WTC11 (cell line): ENCODE measurements at regions not wholly inside any gene's neighbourhood (a gene's known extent, or its start where the extent isn't known, plus 50 kb on each side); places are given as distances from the start of the nearest gene placed in this dataset.

Experiments
- TF ChIP-seq, protein P1 (sequence below): sonication (generic); formaldehyde crosslinking; IDR thresholded peaks from 2 replicates; pipeline ENCODE4 v1.8.0; 2022; ENCODE audit warnings: missing genetic modification reagents
- TF ChIP-seq, protein P2 (sequence below): sonication (generic); formaldehyde crosslinking; IDR thresholded peaks from 2 replicates; pipeline ENCODE4 v1.8.1; 2022; ENCODE audit warnings: low read depth, missing genetic modification reagents, borderline replicate concordance

DNA sequence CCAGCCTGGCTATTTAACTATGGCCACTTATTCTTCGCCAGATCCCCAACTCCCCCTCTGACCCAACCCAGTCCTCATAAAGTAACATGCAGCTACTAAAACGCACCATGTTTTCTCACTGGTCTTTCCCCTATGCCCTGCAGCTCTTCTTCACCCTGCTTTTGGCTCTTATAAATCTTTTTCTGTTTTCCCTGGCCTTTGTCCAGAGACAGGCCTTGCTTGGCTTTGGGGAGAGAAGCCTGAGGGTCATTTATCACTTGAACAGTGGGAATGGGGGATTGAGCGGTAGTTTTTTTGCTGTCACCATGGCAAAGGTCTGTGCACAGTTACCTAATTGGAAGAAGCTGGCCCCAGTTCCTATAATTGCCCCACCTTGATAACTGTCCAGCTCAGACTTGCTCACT lies 202.9 kb upstream of the NT5C1B start:
- TF ChIP-seq, protein P1, sequence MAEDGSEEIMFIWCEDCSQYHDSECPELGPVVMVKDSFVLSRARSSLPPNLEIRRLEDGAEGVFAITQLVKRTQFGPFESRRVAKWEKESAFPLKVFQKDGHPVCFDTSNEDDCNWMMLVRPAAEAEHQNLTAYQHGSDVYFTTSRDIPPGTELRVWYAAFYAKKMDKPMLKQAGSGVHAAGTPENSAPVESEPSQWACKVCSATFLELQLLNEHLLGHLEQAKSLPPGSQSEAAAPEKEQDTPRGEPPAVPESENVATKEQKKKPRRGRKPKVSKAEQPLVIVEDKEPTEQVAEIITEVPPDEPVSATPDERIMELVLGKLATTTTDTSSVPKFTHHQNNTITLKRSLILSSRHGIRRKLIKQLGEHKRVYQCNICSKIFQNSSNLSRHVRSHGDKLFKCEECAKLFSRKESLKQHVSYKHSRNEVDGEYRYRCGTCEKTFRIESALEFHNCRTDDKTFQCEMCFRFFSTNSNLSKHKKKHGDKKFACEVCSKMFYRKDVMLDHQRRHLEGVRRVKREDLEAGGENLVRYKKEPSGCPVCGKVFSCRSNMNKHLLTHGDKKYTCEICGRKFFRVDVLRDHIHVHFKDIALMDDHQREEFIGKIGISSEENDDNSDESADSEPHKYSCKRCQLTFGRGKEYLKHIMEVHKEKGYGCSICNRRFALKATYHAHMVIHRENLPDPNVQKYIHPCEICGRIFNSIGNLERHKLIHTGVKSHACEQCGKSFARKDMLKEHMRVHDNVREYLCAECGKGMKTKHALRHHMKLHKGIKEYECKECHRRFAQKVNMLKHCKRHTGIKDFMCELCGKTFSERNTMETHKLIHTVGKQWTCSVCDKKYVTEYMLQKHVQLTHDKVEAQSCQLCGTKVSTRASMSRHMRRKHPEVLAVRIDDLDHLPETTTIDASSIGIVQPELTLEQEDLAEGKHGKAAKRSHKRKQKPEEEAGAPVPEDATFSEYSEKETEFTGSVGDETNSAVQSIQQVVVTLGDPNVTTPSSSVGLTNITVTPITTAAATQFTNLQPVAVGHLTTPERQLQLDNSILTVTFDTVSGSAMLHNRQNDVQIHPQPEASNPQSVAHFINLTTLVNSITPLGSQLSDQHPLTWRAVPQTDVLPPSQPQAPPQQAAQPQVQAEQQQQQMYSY (CRISPR knock-in tag) = no peak
- TF ChIP-seq, protein P2, sequence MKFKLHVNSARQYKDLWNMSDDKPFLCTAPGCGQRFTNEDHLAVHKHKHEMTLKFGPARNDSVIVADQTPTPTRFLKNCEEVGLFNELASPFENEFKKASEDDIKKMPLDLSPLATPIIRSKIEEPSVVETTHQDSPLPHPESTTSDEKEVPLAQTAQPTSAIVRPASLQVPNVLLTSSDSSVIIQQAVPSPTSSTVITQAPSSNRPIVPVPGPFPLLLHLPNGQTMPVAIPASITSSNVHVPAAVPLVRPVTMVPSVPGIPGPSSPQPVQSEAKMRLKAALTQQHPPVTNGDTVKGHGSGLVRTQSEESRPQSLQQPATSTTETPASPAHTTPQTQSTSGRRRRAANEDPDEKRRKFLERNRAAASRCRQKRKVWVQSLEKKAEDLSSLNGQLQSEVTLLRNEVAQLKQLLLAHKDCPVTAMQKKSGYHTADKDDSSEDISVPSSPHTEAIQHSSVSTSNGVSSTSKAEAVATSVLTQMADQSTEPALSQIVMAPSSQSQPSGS = no peak
